Vagina (tissue), 2 donors: ENCODE measurements at regions not wholly inside any gene's neighbourhood (a gene's known extent, or its start where the extent isn't known, plus 50 kb on each side); places are given as distances from the start of the nearest gene placed in this dataset.
A peak's percentile ranks its signal among the peaks of the same experiment; 100 is the strongest.

Experiments
- DNase-seq, 2 donors: peaks; one replicate each; pipeline ENCODE4 v3.0.0-alpha.2; 2017; ENCODE audit errors: extremely low spot score in 2 of 2
- H3K27ac ChIP-seq: fragments of 200-600 bp; sonication (generic); one replicate; pipeline ENCODE4 v1.5.1; 2019
- H3K27me3 ChIP-seq: fragments of 200-600 bp; sonication (generic); one replicate; pipeline ENCODE4 v1.5.1; 2019
- H3K36me3 ChIP-seq, 2 donors: fragments of 200-600 bp; sonication (generic); one replicate each; pipeline ENCODE4 v1.5.1; 2017 to 2019
- H3K4me1 ChIP-seq: fragments of 200-600 bp; sonication (generic); one replicate; pipeline ENCODE4 v1.5.1; 2019
- H3K4me3 ChIP-seq, 2 donors: fragments of 200-600 bp; sonication (generic); 1 replicate in 1 of 2; 2 replicates in 1 of 2; pipeline ENCODE4 v1.5.1; 2016 to 2019
- H3K9me3 ChIP-seq: fragments of 200-600 bp; sonication (generic); one replicate; pipeline ENCODE4 v1.5.1; 2019
- CTCF ChIP-seq, 3 experiments: fragments of 450-650 bp in 2 of 3; fragments of 200-600 bp in 1 of 3; sonication (generic) in 1 of 3; IDR thresholded peaks; one replicate each; pipeline ENCODE4 v1.5.1; 2017 to 2019; ENCODE audit warnings: antibody characterized with exemption in 3 of 3, mild to moderate bottlenecking in 2 of 3, moderate library complexity in 2 of 3
- POLR2A ChIP-seq, 2 donors: fragments of 450-650 bp; IDR thresholded peaks; one replicate each; pipeline ENCODE4 v1.6.1; 2017; ENCODE audit warnings: antibody characterized with exemption in 2 of 2, mild to moderate bottlenecking in 2 of 2, moderate library complexity in 2 of 2
- POLR2AphosphoS5 ChIP-seq, 2 donors: sonication (generic); formaldehyde crosslinking; IDR thresholded peaks; one replicate each; pipeline ENCODE4 v1.9.0; 2017; ENCODE audit warnings: antibody characterized with exemption in 2 of 2, mild to moderate bottlenecking in 2 of 2, low read depth in 1 of 2; ENCODE audit not compliant: insufficient read depth in 1 of 2
- intact Hi-C: fragments of 100-400 bp; cut with DNase I; formaldehyde crosslinking; loops from one replicate; pipeline ENCODE4 v1.15.1; 2023

DNA sequence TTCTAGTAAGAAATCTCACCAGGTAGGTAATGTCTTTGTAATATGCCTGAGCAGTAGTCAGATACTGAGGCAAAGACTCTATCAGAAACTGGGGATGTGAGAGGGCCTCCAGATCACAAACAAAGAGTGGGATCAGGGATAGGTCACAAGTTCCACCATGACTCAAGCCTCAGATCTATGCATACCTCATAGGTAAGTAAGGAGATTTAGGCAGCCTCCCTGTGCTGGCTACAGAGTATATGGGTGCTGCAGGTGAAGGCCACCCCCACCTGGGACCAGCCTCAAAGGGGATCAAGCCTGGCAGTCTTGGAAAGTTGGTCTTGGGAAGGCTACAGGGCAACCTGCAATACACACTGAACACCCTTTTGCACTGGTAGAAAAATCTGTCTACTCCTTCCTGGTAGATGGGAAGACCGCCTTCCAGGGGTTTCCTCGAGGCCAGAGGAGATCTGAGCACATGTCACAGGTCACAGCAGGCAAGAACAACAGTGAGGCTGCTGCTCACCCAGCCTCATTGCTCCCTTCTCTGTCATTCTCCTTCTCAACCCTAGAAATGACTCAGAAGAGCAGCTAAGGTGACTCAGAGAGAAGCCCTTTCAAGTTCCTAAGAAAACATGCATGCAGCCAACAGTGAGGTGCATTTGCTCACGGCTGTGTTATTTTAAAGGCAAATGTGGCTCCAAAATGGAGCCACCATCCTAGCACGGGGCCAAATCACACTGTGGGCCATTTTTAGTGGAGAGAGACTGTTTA, 143.4 kb upstream of the CDKN3 start:
- TF ChIP-seq POLR2A (IDR thresholded peaks at IDR 0.05) (no peak), POLR2AphosphoS5 (IDR thresholded peaks at IDR 0.05; ENCODE audit: insufficient read depth in 1 of 2, low read depth in 1 of 2) (no peak), CTCF (IDR thresholded peaks at IDR 0.05) (no peak)
- no peaks in the 10 kb centered on the region for H3K9me3 ChIP-seq
- H3K27me3 ChIP-seq: no peaks in the 10 kb centered on the region
- intact Hi-C loops: no loop called here
- DNase-seq: no peak
- peaks cover 10% of the 10 kb centered on the region for H3K4me1 ChIP-seq
- no peak overlapping the region for H3K4me3 ChIP-seq
- peak overlapping the region; percentile 30 for H3K27ac ChIP-seq
- no peaks in the 10 kb centered on the region for H3K36me3 ChIP-seq

GRCh38 chr14:54256156-54256555, 140.7 kb upstream of the CDKN3 start:
- no peak for DNase-seq
- no peak overlapping the region for H3K4me3 ChIP-seq
- no peaks in the 10 kb centered on the region for H3K27me3 ChIP-seq
- intact Hi-C loops: no loop called here
- H3K27ac ChIP-seq: no peak overlapping the region
- no peaks in the 10 kb centered on the region for H3K9me3 ChIP-seq
- TF ChIP-seq POLR2A (IDR thresholded peaks at IDR 0.05): no peak
- TF ChIP-seq POLR2AphosphoS5 (IDR thresholded peaks at IDR 0.05; ENCODE audit: insufficient read depth in 1 of 2, low read depth in 1 of 2): no peak
- no peak for TF ChIP-seq CTCF (IDR thresholded peaks at IDR 0.05)
- H3K4me1 ChIP-seq: peaks cover 10% of the 10 kb centered on the region
- H3K36me3 ChIP-seq: no peaks in the 10 kb centered on the region

DNA sequence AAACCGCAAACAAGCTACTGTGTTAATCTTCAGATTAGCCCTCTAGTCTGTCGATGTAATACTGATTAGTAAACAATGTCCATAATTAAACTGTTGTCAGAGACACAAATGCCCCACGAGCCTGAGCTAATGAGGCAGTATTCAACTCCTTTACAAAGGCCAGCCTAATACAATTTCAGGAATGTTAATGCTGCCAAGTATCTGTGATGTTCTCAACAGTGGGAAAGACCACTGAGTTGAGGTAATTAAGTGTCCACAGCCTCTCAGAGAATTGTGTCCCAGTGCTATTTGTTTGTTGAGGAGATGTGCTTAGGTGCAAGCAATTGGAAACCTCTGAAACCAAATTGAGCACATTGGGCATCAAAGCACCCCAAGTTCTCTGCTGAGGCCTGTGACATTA, 139.4 kb upstream of the CDKN3 start:
- TF ChIP-seq CTCF (IDR thresholded peaks at IDR 0.05) (no peak), POLR2A (IDR thresholded peaks at IDR 0.05) (no peak), POLR2AphosphoS5 (IDR thresholded peaks at IDR 0.05; ENCODE audit: insufficient read depth in 1 of 2, low read depth in 1 of 2) (no peak)
- no peaks in the 10 kb centered on the region for H3K36me3 ChIP-seq
- DNase-seq: no peak

DNA sequence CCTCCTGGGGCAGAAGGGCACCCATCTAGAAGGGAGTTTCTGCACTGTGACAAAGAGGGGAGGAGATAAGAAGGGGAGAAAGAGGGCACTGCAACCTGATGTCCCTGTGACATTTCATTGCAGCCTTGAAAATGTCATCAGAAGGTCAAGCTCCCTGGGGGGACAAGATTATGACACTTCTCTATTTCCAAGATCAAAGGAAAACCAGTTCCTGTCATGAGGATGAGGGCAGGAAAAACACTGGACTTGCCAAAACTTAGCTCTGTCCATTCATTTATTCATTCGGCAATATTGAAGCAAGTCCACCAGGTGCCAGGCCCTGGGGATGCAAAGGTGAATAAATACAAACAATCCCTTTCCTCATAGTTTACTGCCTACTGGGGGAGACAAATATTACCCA, 138.4 kb upstream of the CDKN3 start:
- Histone ChIP-seq H3K27ac (no peak overlapping the region), H3K36me3 (no peaks in the 10 kb centered on the region), H3K4me3 (no peak overlapping the region), H3K9me3 (no peaks in the 10 kb centered on the region), H3K27me3 (no peaks in the 10 kb centered on the region), H3K4me1 (no peaks in the 10 kb centered on the region)
- no peak for DNase-seq
- intact Hi-C loops: no loop called here
- no peak for TF ChIP-seq POLR2A (IDR thresholded peaks at IDR 0.05)

More for the DNA sequence above, 139.4 kb upstream of the CDKN3 start:
- no peak overlapping the region for H3K27ac ChIP-seq
- no peaks in the 10 kb centered on the region for H3K4me1 ChIP-seq
- intact Hi-C loops: no loop called here
- H3K4me3 ChIP-seq: no peak overlapping the region
- H3K27me3 ChIP-seq: no peaks in the 10 kb centered on the region
- H3K9me3 ChIP-seq: no peaks in the 10 kb centered on the region

DNA sequence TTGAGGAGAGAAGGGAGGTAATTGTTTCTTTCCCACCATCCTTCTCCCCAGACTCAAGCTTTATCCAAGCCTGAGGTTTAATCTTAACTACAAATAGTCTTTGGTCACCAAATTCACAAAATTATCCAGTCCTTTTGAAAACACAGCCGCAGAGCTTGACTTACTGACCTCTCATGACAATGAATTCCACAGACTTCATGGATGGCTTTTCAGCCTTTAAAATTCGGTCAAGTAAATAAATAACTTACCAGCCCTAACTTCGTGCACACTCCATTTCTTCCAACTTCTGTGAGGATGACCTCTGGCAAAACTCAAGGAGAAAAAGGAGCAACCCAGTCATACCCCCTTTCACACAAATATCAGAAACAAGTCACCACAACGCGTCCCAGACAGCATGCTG, 137.0 kb upstream of the CDKN3 start:
- no peak for TF ChIP-seq CTCF (IDR thresholded peaks at IDR 0.05)
- no peak for TF ChIP-seq POLR2A (IDR thresholded peaks at IDR 0.05)
- no peak for TF ChIP-seq POLR2AphosphoS5 (IDR thresholded peaks at IDR 0.05; ENCODE audit: insufficient read depth in 1 of 2, low read depth in 1 of 2)
- Histone ChIP-seq H3K4me3 (no peak overlapping the region), H3K4me1 (no peaks in the 10 kb centered on the region), H3K27me3 (no peaks in the 10 kb centered on the region), H3K27ac (no peak overlapping the region), H3K9me3 (no peaks in the 10 kb centered on the region), H3K36me3 (no peaks in the 10 kb centered on the region)
- intact Hi-C loops: no loop called here
- no peak for DNase-seq
